OCI-LY3 (cell line): ENCODE measurements at regions not wholly inside any gene's neighbourhood (a gene's known extent, or its start where the extent isn't known, plus 50 kb on each side); places are given as distances from the start of the nearest gene placed in this dataset.

Experiments used
- EZH2phosphoT487 ChIP-seq: fragments of 200-600 bp; shearing (Covaris generic); IDR thresholded peaks from 2 replicates; pipeline ENCODE4 v1.6.1; 2018; ENCODE audit warnings: antibody characterized with exemption, mixed run types, low read depth
- TF ChIP-seq, protein P1 (sequence below): fragments of 200-600, 300-600 bp; sonication (generic); IDR thresholded peaks from 2 replicates; pipeline ENCODE4 v1.5.1; 2014; ENCODE audit warnings: antibody characterized with exemption, low read length, low read depth

DNA sequence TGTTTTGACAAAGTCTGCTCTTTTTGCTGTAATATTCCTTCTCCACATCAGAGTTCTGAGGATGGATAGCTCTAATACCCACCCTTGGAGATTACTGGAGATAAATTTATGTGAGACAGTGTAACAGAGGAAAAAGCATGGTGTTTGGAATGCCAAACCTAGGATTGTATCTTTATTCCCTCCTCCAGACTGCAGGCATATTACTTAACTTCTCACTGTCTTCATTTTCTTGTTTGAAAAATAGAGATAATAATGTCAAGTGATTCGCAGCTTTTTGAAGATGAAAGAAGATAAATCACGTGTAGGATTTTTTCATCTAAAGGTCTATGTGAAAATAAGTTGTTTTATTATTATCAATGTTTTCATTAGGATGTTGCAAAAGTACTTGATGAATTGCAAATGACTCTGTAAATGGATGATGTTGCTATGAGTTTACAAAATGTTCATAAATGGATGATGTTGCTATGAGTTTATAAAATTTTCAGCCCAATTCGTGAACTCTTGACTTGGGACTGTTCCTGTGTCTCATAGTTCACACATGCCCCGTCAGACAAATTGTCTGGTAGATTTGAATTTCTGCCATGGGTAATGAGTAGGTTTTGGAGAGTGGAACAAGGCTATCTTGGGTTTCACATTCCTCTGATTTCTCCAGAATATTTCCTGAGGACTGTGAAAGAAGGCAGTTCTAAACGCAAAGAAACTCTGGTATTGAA lies 113.1 kb upstream of the IGFBP3 start:
- TF ChIP-seq, protein P1, sequence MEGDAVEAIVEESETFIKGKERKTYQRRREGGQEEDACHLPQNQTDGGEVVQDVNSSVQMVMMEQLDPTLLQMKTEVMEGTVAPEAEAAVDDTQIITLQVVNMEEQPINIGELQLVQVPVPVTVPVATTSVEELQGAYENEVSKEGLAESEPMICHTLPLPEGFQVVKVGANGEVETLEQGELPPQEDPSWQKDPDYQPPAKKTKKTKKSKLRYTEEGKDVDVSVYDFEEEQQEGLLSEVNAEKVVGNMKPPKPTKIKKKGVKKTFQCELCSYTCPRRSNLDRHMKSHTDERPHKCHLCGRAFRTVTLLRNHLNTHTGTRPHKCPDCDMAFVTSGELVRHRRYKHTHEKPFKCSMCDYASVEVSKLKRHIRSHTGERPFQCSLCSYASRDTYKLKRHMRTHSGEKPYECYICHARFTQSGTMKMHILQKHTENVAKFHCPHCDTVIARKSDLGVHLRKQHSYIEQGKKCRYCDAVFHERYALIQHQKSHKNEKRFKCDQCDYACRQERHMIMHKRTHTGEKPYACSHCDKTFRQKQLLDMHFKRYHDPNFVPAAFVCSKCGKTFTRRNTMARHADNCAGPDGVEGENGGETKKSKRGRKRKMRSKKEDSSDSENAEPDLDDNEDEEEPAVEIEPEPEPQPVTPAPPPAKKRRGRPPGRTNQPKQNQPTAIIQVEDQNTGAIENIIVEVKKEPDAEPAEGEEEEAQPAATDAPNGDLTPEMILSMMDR: no peak
- TF ChIP-seq EZH2phosphoT487: no peak
